Ectodermal cell (in vitro differentiated cells): ENCODE measurements at regions not wholly inside any gene's neighbourhood (a gene's known extent, or its start where the extent isn't known, plus 50 kb on each side); places are given as distances from the start of the nearest gene placed in this dataset.
"Not testable (repeated sequence)": the region's sequence is repeated elsewhere in the genome, so short reads cannot be mapped to it uniquely, and the experiment has no call there.

ENCODE experiments used
- H3K27ac ChIP-seq: 2 replicates; pipeline ENCODE4 v1.7.0; 2013; ENCODE audit warnings: mild to moderate bottlenecking, low read depth, low read length; ENCODE audit not compliant: insufficient read depth, poor library complexity, severe bottlenecking
- H3K27me3 ChIP-seq: 2 replicates; pipeline ENCODE4 v1.7.0; 2013; ENCODE audit warnings: mild to moderate bottlenecking, low read length; ENCODE audit not compliant: insufficient read depth, control insufficient read depth, poor library complexity, severe bottlenecking
- H3K36me3 ChIP-seq: one replicate; pipeline ENCODE4 v1.7.0; 2013; ENCODE audit warnings: low read length; ENCODE audit not compliant: control insufficient read depth, insufficient read depth
- H3K4me1 ChIP-seq: one replicate; pipeline ENCODE4 v1.7.0; 2013; ENCODE audit warnings: low read length; ENCODE audit not compliant: control insufficient read depth, insufficient read depth
- H3K4me3 ChIP-seq: 2 replicates; pipeline ENCODE4 v1.7.0; 2013; ENCODE audit warnings: low read depth, low read length, control low read depth; ENCODE audit not compliant: insufficient read depth
- H3K9me3 ChIP-seq: 2 replicates; pipeline ENCODE4 v1.7.0; 2013; ENCODE audit warnings: mild to moderate bottlenecking, low read length, moderate library complexity; ENCODE audit not compliant: control insufficient read depth
- WGBS, 2 experiments: methylation state at CpG; one replicate each; pipeline ENCODE4 v1.1.7; 2013; ENCODE audit warnings: missing lambda C conversion rate in 2 of 2; 5-methylcytosine and 5-hydroxymethylcytosine counted together

DNA sequence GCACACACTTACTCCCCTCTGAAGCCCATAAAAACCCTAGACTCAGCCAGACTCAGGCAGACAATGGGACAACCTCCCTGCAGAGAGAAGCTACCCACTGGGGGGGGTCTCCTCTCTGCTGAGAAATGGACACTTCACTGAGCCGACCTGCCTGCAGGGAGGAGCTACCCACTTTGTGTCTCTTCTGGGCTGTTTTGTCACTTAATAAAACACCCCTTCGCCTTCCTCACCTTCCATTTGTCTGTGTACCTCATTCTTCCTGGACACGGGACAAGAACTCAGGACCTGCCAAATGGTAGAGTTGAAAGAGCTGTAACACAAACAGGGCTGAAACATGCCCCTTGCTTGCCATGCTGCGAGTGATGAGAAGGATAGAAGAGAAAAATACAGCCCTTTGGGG, 151.7 kb upstream of the HDDC2 start:
- H3K9me3 ChIP-seq, result peaks cover 5% of the 10 kb centered on the region
- no peaks in the 10 kb centered on the region for H3K27me3 ChIP-seq
- WGBS, 2 experiments, result 70 to 73% methylated on average over 4 of the region's 4 CpGs
- H3K36me3 ChIP-seq, result no peaks in the 10 kb centered on the region
- H3K27ac ChIP-seq, result no peak overlapping the region
- no peak overlapping the region for H3K4me3 ChIP-seq
- H3K4me1 ChIP-seq, result no peaks in the 10 kb centered on the region

DNA sequence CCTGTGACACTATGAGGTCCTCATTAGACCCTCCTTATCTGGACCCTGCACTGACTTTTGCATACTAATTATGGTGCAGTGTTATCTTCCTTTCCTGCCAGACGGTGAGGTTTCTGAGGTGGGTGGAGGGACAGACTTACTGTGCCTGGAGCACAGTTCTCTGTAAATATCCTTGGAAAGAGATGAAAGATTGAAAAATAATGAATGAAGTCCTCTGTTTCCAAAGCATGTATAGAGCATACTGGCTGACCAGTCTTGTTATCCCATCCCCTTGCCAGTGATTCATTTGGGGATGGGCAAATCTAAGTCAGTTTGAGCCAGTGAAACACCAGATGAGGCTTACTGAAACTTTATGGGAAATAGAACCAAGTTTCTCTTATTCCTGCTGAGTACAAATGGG, 152.6 kb upstream of the HDDC2 start:
- H3K9me3 ChIP-seq, result peaks cover 5% of the 10 kb centered on the region
- no peaks in the 10 kb centered on the region for H3K36me3 ChIP-seq
- H3K4me1 ChIP-seq, result no peaks in the 10 kb centered on the region
- no peaks in the 10 kb centered on the region for H3K27me3 ChIP-seq
- no peak overlapping the region for H3K4me3 ChIP-seq
- WGBS, 2 experiments, result 90 to 92% methylated on average over 1 of the region's 1 CpG
- H3K27ac ChIP-seq, result no peak overlapping the region

DNA sequence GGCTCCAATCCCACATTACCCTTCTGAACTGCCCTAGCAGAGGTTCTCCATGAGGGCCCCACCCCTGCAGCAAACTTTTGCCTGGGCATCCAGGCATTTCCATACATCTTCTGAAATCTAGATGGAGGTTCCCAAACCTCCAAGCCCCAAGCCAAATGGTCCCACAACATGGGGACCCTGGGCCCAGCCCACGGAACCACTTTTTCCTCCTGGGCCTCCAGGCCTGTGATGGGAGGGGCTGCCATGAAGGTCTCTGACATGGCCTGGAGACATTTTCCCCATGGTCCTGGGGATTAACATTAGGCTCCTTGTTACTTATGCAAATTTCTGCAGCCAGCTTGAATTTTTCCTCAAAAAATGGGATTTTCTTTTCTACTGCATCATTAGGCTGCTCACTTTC, 156.7 kb upstream of the HDDC2 start:
- not testable (repeated sequence) for H3K9me3 ChIP-seq, H3K4me1 ChIP-seq, H3K4me3 ChIP-seq, H3K27ac ChIP-seq, H3K27me3 ChIP-seq, H3K36me3 ChIP-seq
- WGBS, 2 experiments, result 92% methylated on average over 1 of the region's 1 CpG

DNA sequence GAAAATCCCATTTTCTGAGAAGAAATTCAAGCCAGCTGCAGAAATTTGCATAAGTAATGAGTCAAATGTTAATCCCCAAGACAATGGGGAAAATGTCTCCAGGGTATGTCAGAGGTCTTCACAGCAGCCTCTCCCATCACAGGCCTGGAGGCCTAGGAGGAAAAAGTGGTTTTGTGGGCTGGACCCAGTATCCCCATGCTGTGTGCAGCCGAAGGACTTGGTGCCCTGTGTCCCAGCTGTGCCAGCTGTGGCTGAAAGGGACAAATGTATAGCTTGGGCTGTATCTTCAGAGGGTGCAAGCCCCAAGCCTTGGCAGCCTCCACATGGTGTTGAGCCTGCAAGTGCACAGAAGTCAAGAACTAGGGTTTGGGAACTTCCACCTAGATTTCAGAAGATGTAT, 163.6 kb upstream of the HDDC2 start:
- not testable (repeated sequence) for H3K27me3 ChIP-seq, H3K27ac ChIP-seq, H3K9me3 ChIP-seq, H3K36me3 ChIP-seq, H3K4me3 ChIP-seq, H3K4me1 ChIP-seq
- 90 to 93% methylated on average over 1 of the region's 1 CpG for WGBS, 2 experiments

DNA sequence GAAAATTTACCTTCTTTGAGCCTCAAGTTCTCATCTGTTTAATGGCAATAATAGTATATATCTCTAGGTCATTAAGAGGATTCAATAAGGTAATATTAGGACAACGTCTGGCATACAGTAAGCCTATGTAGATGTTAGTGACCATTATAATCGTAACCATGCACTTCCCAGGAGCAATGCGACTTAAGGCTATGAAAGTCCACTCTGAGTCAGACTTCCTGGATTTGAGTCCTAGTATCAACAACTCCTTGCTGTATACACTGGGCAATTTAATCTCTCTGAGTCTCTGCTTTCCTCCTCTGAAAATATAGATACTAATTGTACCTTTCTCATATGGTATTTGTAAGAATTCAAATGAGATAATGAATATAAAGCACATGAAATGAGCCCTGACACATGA, 168.1 kb upstream of the HDDC2 start:
- Histone ChIP-seq H3K27me3 (no peaks in the 10 kb centered on the region), H3K27ac (no peak overlapping the region), H3K9me3 (no peaks in the 10 kb centered on the region), H3K4me1 (no peaks in the 10 kb centered on the region), H3K36me3 (no peaks in the 10 kb centered on the region), H3K4me3 (no peak overlapping the region)
- 92 to 94% methylated on average over 3 of the region's 3 CpGs for WGBS, 2 experiments

DNA sequence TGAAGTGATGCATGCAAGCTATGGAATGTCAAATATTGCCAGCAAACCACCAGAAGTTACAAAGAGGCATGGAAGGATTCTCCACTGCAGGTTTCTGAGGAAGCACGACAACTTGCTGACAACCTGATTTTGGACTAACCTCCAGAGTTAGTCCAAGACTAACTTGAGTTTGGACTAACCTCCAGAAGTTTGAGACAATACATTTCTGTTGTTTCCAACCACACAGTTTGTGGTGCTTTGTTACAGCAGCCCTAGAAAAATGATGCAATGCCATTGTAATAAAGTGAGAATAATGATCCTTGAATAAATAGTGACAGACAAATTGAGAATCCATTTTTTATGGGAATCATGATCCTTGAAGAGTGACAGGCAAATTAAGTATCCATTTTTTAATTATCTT, 169.9 kb upstream of the HDDC2 start:
- H3K4me1 ChIP-seq, result no peaks in the 10 kb centered on the region
- WGBS, 2 experiments, result 74 to 80% methylated on average over 1 of the region's 1 CpG

DNA sequence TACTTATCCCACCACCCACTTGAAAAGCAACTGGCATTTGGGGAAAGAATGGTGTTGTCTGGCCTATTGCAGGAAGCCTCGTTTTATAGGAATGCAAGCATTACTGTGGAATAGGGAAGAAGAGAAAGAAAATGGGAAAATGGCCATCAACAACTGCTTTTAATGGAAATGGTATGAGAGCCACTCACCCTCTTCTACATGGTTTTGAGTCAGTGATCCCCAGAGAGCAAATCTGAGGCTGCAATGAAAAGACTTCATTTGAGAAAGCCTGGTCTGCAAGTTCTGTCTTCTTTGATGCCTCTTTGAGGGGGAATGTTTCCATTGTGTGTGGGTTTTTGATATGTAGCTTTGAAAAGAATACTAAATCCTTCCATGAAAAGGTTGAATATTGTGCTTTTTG, 172.3 kb upstream of the HDDC2 start:
- no peak overlapping the region for H3K4me3 ChIP-seq
- no peaks in the 10 kb centered on the region for H3K36me3 ChIP-seq
- 71 to 83% methylated on average over 1 of the region's 1 CpG for WGBS, 2 experiments
- no peak overlapping the region for H3K27ac ChIP-seq
- H3K9me3 ChIP-seq, result no peaks in the 10 kb centered on the region
- H3K4me1 ChIP-seq, result no peaks in the 10 kb centered on the region
- no peaks in the 10 kb centered on the region for H3K27me3 ChIP-seq

More for the DNA sequence above, 169.9 kb upstream of the HDDC2 start:
- H3K9me3 ChIP-seq, result no peaks in the 10 kb centered on the region
- H3K27ac ChIP-seq, result no peak overlapping the region
- H3K36me3 ChIP-seq, result no peaks in the 10 kb centered on the region
- H3K27me3 ChIP-seq, result no peaks in the 10 kb centered on the region
- H3K4me3 ChIP-seq, result no peak overlapping the region

DNA sequence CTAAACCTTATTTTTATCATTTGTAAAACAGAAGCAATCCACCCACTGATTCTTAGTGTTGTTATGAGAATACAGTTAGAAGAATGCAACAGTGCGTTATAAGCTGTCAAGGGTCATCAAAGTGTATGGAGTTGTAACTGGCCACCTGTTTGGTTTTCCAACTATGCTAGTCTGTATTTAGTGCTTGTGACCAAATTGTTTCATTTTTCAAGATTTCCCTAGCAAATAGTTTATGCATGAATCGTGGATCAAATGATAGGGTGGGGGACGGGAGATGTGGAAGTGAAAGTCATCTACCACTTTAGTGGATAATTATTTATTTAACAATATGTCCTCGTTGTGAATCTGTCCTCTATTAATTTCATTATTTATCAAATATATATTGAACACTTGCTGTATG, 175.4 kb upstream of the HDDC2 start:
- H3K4me1 ChIP-seq, result no peaks in the 10 kb centered on the region
- no peaks in the 10 kb centered on the region for H3K36me3 ChIP-seq
- no peak overlapping the region for H3K4me3 ChIP-seq
- no peaks in the 10 kb centered on the region for H3K9me3 ChIP-seq
- H3K27me3 ChIP-seq, result no peaks in the 10 kb centered on the region
- H3K27ac ChIP-seq, result no peak overlapping the region
- 100% methylated on average over 1 to 2 of the region's 4 CpGs for WGBS, 2 experiments

DNA sequence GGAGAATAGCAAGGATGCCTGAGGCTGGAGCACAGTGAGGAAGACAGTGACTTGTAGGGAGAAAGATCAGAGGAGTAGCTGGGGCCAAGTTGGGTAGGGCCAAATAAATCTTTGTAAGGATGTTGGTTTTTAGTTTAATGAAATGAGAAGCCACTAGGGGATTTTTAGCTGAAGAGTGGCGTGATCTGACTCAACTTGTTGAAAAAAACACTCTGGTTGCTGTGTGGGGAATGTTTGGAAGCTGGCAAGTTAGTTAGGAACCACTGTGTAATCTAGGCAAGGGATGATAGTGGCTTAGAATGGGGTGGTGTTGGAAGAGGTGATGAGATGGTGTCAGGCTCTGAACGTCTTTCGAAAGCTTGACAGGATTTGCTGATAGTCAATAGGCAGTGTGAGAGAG, 176.1 kb upstream of the HDDC2 start:
- 90 to 93% methylated on average over 3 of the region's 3 CpGs for WGBS, 2 experiments
- Histone ChIP-seq H3K4me3 (no peak overlapping the region), H3K36me3 (no peaks in the 10 kb centered on the region), H3K27me3 (no peaks in the 10 kb centered on the region), H3K27ac (no peak overlapping the region), H3K4me1 (no peaks in the 10 kb centered on the region), H3K9me3 (no peaks in the 10 kb centered on the region)

DNA sequence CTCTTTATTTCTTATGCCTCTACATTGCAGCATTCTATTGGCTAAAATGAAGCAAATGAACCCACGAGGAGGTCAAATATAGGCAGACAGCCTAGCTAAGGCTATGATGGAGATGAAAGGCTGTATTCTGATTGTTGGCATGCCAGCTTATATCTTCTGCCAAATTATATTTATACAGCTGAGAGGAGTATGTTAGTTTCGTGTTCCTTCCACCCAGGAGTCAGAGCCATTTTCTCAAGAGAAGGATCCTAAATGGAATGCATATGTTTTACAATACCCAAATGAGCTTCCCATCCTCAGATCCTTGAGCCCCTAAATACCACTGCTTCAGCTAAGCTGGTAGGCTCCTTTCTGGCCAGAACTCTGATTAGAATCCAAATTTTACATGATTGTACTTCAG, 178.4 kb upstream of the HDDC2 start:
- 90 to 92% methylated on average over 2 of the region's 2 CpGs for WGBS, 2 experiments
- H3K4me1 ChIP-seq, result no peaks in the 10 kb centered on the region
- no peaks in the 10 kb centered on the region for H3K9me3 ChIP-seq
- H3K4me3 ChIP-seq, result no peak overlapping the region
- H3K27me3 ChIP-seq, result no peaks in the 10 kb centered on the region
- H3K27ac ChIP-seq, result no peak overlapping the region
- no peaks in the 10 kb centered on the region for H3K36me3 ChIP-seq

DNA sequence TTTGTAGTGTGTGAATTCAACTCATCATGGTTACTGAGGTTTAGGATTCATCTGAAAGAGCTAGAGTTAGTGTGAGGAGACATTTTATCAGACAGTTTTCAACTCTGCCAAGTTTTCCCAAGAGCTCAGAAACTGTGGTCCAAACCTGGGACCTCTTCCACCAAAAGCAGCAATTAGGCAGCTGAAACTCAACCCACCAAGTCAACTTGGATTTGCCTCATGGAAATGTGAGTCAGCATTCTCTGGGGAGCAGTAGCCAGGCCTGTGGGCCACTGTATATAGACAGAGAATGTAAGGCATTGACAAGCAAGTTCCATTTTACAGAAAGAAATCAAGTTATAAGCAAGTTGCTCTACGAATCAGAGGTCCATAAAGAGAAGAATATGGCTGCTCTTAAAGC, 178.8 kb upstream of the HDDC2 start:
- H3K4me3 ChIP-seq, result no peak overlapping the region
- WGBS, 2 experiments, result 85 to 92% methylated on average over 1 of the region's 1 CpG
- H3K36me3 ChIP-seq, result no peaks in the 10 kb centered on the region
- no peaks in the 10 kb centered on the region for H3K4me1 ChIP-seq
- H3K9me3 ChIP-seq, result no peaks in the 10 kb centered on the region
- H3K27ac ChIP-seq, result no peak overlapping the region
- H3K27me3 ChIP-seq, result no peaks in the 10 kb centered on the region
